ENCODE measurements at regions not wholly inside any gene's neighbourhood (a gene's known extent, or its start where the extent isn't known, plus 50 kb on each side); places are given as distances from the start of the nearest gene placed in this dataset.
"Not testable (repeated sequence)": the region's sequence is repeated elsewhere in the genome, so short reads cannot be mapped to it uniquely, and the experiment has no call there.

GRCh38 chr6:40825102-40825501 is 213.9 kb downstream of the UNC5CL start:
- H3K4me3 ChIP-seq = no peak overlapping the region
- TF ChIP-seq CTCF (IDR thresholded peaks at IDR 0.05) = no peak
- no peak for DNase-seq (ENCODE audit: low spot score)
- no peak overlapping the region for H3K27ac ChIP-seq

GRCh38 chr6:40823917-40824891 is 214.8 kb downstream of the UNC5CL start:
- not testable (repeated sequence) for H3K27ac ChIP-seq; DNase-seq (ENCODE audit: low spot score); H3K4me3 ChIP-seq

- TF ChIP-seq CTCF (IDR thresholded peaks at IDR 0.05) = no peak
- Histone ChIP-seq H3K27ac (no peak overlapping the region), H3K4me3 (no peak overlapping the region)
- DNase-seq (ENCODE audit: low spot score) = no peak
These were observed 216.4 kb downstream of the UNC5CL start for GRCh38 chr6:40822619-40823018.

GRCh38 chr6:40819182-40819834 is 219.7 kb downstream of the UNC5CL start:
- DNase-seq (ENCODE audit: low spot score) = no peak
- TF ChIP-seq CTCF (IDR thresholded peaks at IDR 0.05) = no peak

GRCh38 chr6:40817369-40817768 is 221.7 kb downstream of the UNC5CL start:
- H3K4me3 ChIP-seq = no peak overlapping the region

More at GRCh38 chr6:40819182-40819834, 219.7 kb downstream of the UNC5CL start:
- Histone ChIP-seq H3K4me3 (no peak overlapping the region), H3K27ac (no peak overlapping the region)

GRCh38 chr6:40816601-40817000 is 222.4 kb downstream of the UNC5CL start:
- no peak for TF ChIP-seq CTCF (IDR thresholded peaks at IDR 0.05)
- no peak overlapping the region for H3K4me3 ChIP-seq
- H3K27ac ChIP-seq = no peak overlapping the region
- DNase-seq (ENCODE audit: low spot score) = no peak

More at GRCh38 chr6:40817369-40817768, 221.7 kb downstream of the UNC5CL start:
- no peak for DNase-seq (ENCODE audit: low spot score)
- no peak overlapping the region for H3K27ac ChIP-seq
- TF ChIP-seq CTCF (IDR thresholded peaks at IDR 0.05) = no peak

GRCh38 chr6:40815731-40816130 is 223.3 kb downstream of the UNC5CL start:
- Histone ChIP-seq H3K27ac (no peak overlapping the region), H3K4me3 (no peak overlapping the region)
- no peak for DNase-seq (ENCODE audit: low spot score)
- TF ChIP-seq CTCF (IDR thresholded peaks at IDR 0.05) = no peak

All from coronary artery (tissue), 2 donors.